H1 (cell line): ENCODE measurements at regions not wholly inside any gene's neighbourhood (a gene's known extent, or its start where the extent isn't known, plus 50 kb on each side); places are given as distances from the start of the nearest gene placed in this dataset.

ENCODE experiments used
- CTCF ChIA-PET: fragments of 300-600 bp; sonication (Branson Sonifier 250); formaldehyde crosslinking; loops from one replicate; lab custom pipeline; 2021; ENCODE audit not compliant: partially characterized antibody; lab: Charles Lee
- POLR2A ChIA-PET: fragments of 300-600 bp; sonication (Branson Sonifier 250); formaldehyde crosslinking; loops from one replicate; lab custom pipeline; 2021; ENCODE audit warnings: inconsistent platforms; ENCODE audit not compliant: partially characterized antibody; lab: Charles Lee
- DNase-seq, 2 experiments: peaks; one replicate each; pipeline versions ENCODE4 v3.0.0 to v3.0.0-alpha.2; 2010 to 2022; ENCODE audit warnings: low spot score in 2 of 2, low read depth in 1 of 2, mixed read lengths in 1 of 2
- FAIRE-seq: peaks from 2 replicates; lab custom pipeline; 2011; peaks lifted over from hg19 to GRCh38; lab: Jason Lieb, UNC
- H2AFZ ChIP-seq: 2 replicates; pipeline ENCODE4 v1.8.1; 2012; ENCODE audit warnings: low read length, inconsistent platforms
- H2AK5ac ChIP-seq: 2 replicates; pipeline ENCODE4 v1.6.1; 2013; ENCODE audit warnings: low read depth, low read length
- H2BK120ac ChIP-seq: replicated peaks from 2 replicates; pipeline ENCODE3; 2013; ENCODE audit warnings: low read depth, low read length, inconsistent platforms
- H2BK12ac ChIP-seq: 2 replicates; pipeline ENCODE4 v1.6.1; 2013; ENCODE audit warnings: low read depth, low read length
- H2BK15ac ChIP-seq: 2 replicates; pipeline ENCODE4 v1.6.1; 2013; ENCODE audit warnings: low read length
- H2BK20ac ChIP-seq: 2 replicates; pipeline ENCODE4 v1.6.1; 2013; ENCODE audit warnings: low read length
- H2BK5ac ChIP-seq: 2 replicates; pipeline ENCODE4 v1.6.1; 2013; ENCODE audit warnings: low read depth, low read length
- H3K14ac ChIP-seq: 2 replicates; pipeline ENCODE4 v1.6.1; 2013; ENCODE audit warnings: inconsistent platforms; ENCODE audit not compliant: insufficient read length
- H3K18ac ChIP-seq: 2 replicates; pipeline ENCODE4 v1.6.1; 2013; ENCODE audit warnings: low read length; ENCODE audit errors: extremely low read depth
- H3K23ac ChIP-seq: 2 replicates; pipeline ENCODE4 v1.6.1; 2013; ENCODE audit warnings: inconsistent platforms; ENCODE audit not compliant: insufficient read length
- H3K23me2 ChIP-seq: 2 replicates; pipeline ENCODE4 v1.6.1; 2013; ENCODE audit warnings: low read depth, low read length
- H3K27ac ChIP-seq: 2 replicates; pipeline ENCODE4 v1.6.1; 2011; ENCODE audit warnings: low read depth, low read length, inconsistent platforms
- H3K27me3 ChIP-seq, 4 experiments: replicated peaks in 1 of 4; 1 replicate in 1 of 4; 2 replicates in 3 of 4; pipeline versions ENCODE4 v1.6.1 to v1.8.1; 2011 to 2013; ENCODE audit warnings: low read length in 3 of 4, mild to moderate bottlenecking in 3 of 4, inconsistent platforms in 2 of 4, mixed read lengths in 2 of 4, moderate library complexity in 1 of 4; ENCODE audit not compliant: control insufficient read depth in 3 of 4, insufficient read depth in 3 of 4; ENCODE audit errors: extremely low read depth in 1 of 4
- H3K36me3 ChIP-seq, 4 experiments: 2 replicates each; pipeline versions ENCODE4 v1.6.1 to v1.8.1; 2011 to 2013; ENCODE audit warnings: mild to moderate bottlenecking in 4 of 4, low read length in 3 of 4, moderate library complexity in 2 of 4, control low read depth in 1 of 4, inconsistent platforms in 1 of 4; ENCODE audit not compliant: insufficient read depth in 4 of 4, control insufficient read depth in 2 of 4
- H3K4ac ChIP-seq: replicated peaks from 2 replicates; pipeline ENCODE3; 2013; ENCODE audit warnings: low read length, low read depth, mixed read lengths, inconsistent platforms; ENCODE audit not compliant: insufficient read length
- H3K4me1 ChIP-seq, 4 experiments: replicated peaks in 1 of 4; 1 replicate in 1 of 4; 2 replicates in 3 of 4; pipeline versions ENCODE4 v1.6.1 to v1.8.1; 2011 to 2013; ENCODE audit warnings: low read length in 3 of 4, inconsistent platforms in 2 of 4, mixed read lengths in 1 of 4; ENCODE audit not compliant: insufficient read depth in 4 of 4, control insufficient read depth in 3 of 4
- H3K4me2 ChIP-seq, 2 experiments: 2 replicates each; pipeline versions ENCODE4 v1.6.1 to v1.8.1; 2011 to 2013; ENCODE audit warnings: low read depth in 2 of 2, low read length in 2 of 2, control low read depth in 1 of 2, inconsistent platforms in 1 of 2, mild to moderate bottlenecking in 1 of 2; ENCODE audit not compliant: insufficient read depth in 1 of 2
- H3K4me3 ChIP-seq, 4 experiments: fragments of 200-600, 300-600 bp in 1 of 4; sonication (generic), shearing (Covaris generic), sonication (Bioruptor Twin) in 1 of 4; 2 replicates each; pipeline versions ENCODE4 v1.5.1 to v1.8.1; 2011 to 2016; ENCODE audit warnings: low read length in 4 of 4, low read depth in 3 of 4, control low read depth in 2 of 4, inconsistent platforms in 2 of 4, mild to moderate bottlenecking in 2 of 4, mixed read lengths in 1 of 4, moderate library complexity in 1 of 4; ENCODE audit not compliant: insufficient read depth in 2 of 4; ENCODE audit errors: extremely low read depth in 1 of 4
- H3K56ac ChIP-seq: replicated peaks from 2 replicates; pipeline ENCODE3; 2013; ENCODE audit warnings: low read depth, mild to moderate bottlenecking, mixed read lengths, low read length, inconsistent platforms; ENCODE audit not compliant: insufficient read length
- H3K79me1 ChIP-seq: 2 replicates; pipeline ENCODE4 v1.6.1; 2013; ENCODE audit warnings: low read depth, low read length, control low read depth
- H3K79me2 ChIP-seq, 2 experiments: 2 replicates each; pipeline versions ENCODE4 v1.6.1 to v1.8.1; 2012 to 2013; ENCODE audit warnings: low read length in 2 of 2, mild to moderate bottlenecking in 2 of 2, inconsistent platforms in 1 of 2; ENCODE audit not compliant: insufficient read depth in 2 of 2, control insufficient read depth in 1 of 2
- H3K9ac ChIP-seq, 4 experiments: replicated peaks in 1 of 4; 1 replicate in 1 of 4; 2 replicates in 3 of 4; pipeline versions ENCODE4 v1.6.1 to v1.8.1; 2011 to 2013; ENCODE audit warnings: low read depth in 3 of 4, low read length in 3 of 4, control low read depth in 2 of 4, mild to moderate bottlenecking in 2 of 4, moderate library complexity in 2 of 4, inconsistent platforms in 1 of 4; ENCODE audit errors: extremely low read depth in 1 of 4
- H3K9me3 ChIP-seq, 2 experiments: 2 replicates each; pipeline versions ENCODE4 v1.6.1 to v1.8.1; 2012 to 2013; ENCODE audit warnings: mild to moderate bottlenecking in 2 of 2, moderate library complexity in 2 of 2, control low read depth in 1 of 2, inconsistent platforms in 1 of 2, low read depth in 1 of 2, low read length in 1 of 2, mixed read lengths in 1 of 2; ENCODE audit not compliant: insufficient read depth in 2 of 2
- H4K20me1 ChIP-seq, 2 experiments: replicated peaks in 1 of 2; 2 replicates each; pipeline versions ENCODE3 to v1.8.1; 2011 to 2013; ENCODE audit warnings: inconsistent platforms in 2 of 2, low read length in 2 of 2, mild to moderate bottlenecking in 1 of 2; ENCODE audit not compliant: insufficient read depth in 2 of 2, control insufficient read depth in 1 of 2
- H4K5ac ChIP-seq: 2 replicates; pipeline ENCODE4 v1.6.1; 2013; ENCODE audit warnings: low read length, low read depth, mixed read lengths, inconsistent platforms; ENCODE audit not compliant: insufficient read length
- H4K8ac ChIP-seq: 2 replicates; pipeline ENCODE4 v1.8.0; 2013; ENCODE audit warnings: mild to moderate bottlenecking, moderate library complexity, low read length, inconsistent platforms; ENCODE audit not compliant: insufficient read depth; ENCODE audit errors: extremely low read depth
- H4K91ac ChIP-seq: replicated peaks from 2 replicates; pipeline ENCODE3; 2013; ENCODE audit warnings: low read length, mixed read lengths, inconsistent platforms; ENCODE audit not compliant: insufficient read length
- BACH1 ChIP-seq: IDR thresholded peaks from 2 replicates; pipeline ENCODE4 v1.6.1; 2012; ENCODE audit warnings: low read length, improper control_type of control experiment
- BCL11A ChIP-seq, 2 experiments: IDR thresholded peaks; one replicate each; pipeline ENCODE4 v1.6.1; 2011; ENCODE audit warnings: low read depth in 2 of 2, low read length in 2 of 2, mild to moderate bottlenecking in 2 of 2
- CREB1 ChIP-seq: IDR thresholded peaks from 2 replicates; pipeline ENCODE4 v1.6.1; 2012; ENCODE audit warnings: inconsistent platforms
- E2F6 ChIP-seq: IDR thresholded peaks from 2 replicates; pipeline ENCODE4 v1.6.1; 2012; ENCODE audit warnings: inconsistent platforms
- EP300 ChIP-seq, 2 experiments: IDR thresholded peaks; 1 replicate in 1 of 2; 2 replicates in 1 of 2; pipeline ENCODE4 v1.6.1; 2011 to 2012; ENCODE audit warnings: low read depth in 2 of 2, low read length in 2 of 2, mild to moderate bottlenecking in 2 of 2, borderline replicate concordance in 1 of 2, inconsistent platforms in 1 of 2, moderate library complexity in 1 of 2
- HDAC6 ChIP-seq: IDR thresholded peaks from one replicate; pipeline ENCODE4 v1.7.1; 2012; ENCODE audit warnings: low read depth, mild to moderate bottlenecking, inconsistent platforms, low read length, moderate library complexity
- JUN ChIP-seq: IDR thresholded peaks from 2 replicates; pipeline ENCODE4 v1.6.1; 2011; ENCODE audit warnings: low read depth, mild to moderate bottlenecking, improper control_type of control experiment, low read length
- JUND ChIP-seq: IDR thresholded peaks from 2 replicates; pipeline ENCODE4 v1.6.1; 2011; ENCODE audit warnings: mild to moderate bottlenecking, improper control_type of control experiment, low read length
- KDM4A ChIP-seq: IDR thresholded peaks from one replicate; pipeline ENCODE4 v1.7.1; 2012; ENCODE audit warnings: low read depth, mild to moderate bottlenecking, moderate library complexity, low read length, inconsistent platforms; ENCODE audit not compliant: severe bottlenecking
- NANOG ChIP-seq: IDR thresholded peaks from 2 replicates; pipeline ENCODE4 v1.6.1; 2011; ENCODE audit warnings: low read length, low read depth, mild to moderate bottlenecking, inconsistent platforms; ENCODE audit not compliant: insufficient read depth, poor library complexity, severe bottlenecking
- NRF1 ChIP-seq: IDR thresholded peaks from 2 replicates; pipeline ENCODE4 v1.6.1; 2011; ENCODE audit warnings: mild to moderate bottlenecking, low read depth, low read length, improper control_type of control experiment
- POLR2A ChIP-seq, 2 experiments: IDR thresholded peaks; 1 replicate in 1 of 2; 2 replicates in 1 of 2; pipeline ENCODE4 v1.6.1; 2011; ENCODE audit warnings: low read depth in 2 of 2, low read length in 2 of 2, mild to moderate bottlenecking in 2 of 2; ENCODE audit errors: control extremely low read depth in 1 of 2
- SRF ChIP-seq: IDR thresholded peaks from 2 replicates; pipeline ENCODE4 v1.6.1; 2011; ENCODE audit warnings: mild to moderate bottlenecking, low read depth, low read length, moderate library complexity
- YY1 ChIP-seq: IDR thresholded peaks from 2 replicates; pipeline ENCODE4 v1.6.1; 2011; ENCODE audit warnings: low read depth, mild to moderate bottlenecking, low read length
- WGBS, 2 experiments: shearing (Covaris generic) in 1 of 2; methylation state at CpG; one replicate each; pipeline versions ENCODE4 v1.1.6 to v1.1.7; 2013 to 2015; ENCODE audit warnings: low lambda C conversion rate in 2 of 2, mixed read lengths in 2 of 2, inconsistent platforms in 1 of 2, low coverage in 1 of 2, missing lambda C conversion rate in 1 of 2; ENCODE audit not compliant: insufficient replicate concordance in 2 of 2, insufficient coverage in 1 of 2, insufficient read length in 1 of 2; ENCODE audit errors: extremely low coverage in 1 of 2, missing lambda C conversion rate in 1 of 2; 5-methylcytosine and 5-hydroxymethylcytosine counted together

GRCh38 chr12:19908830-19909229, 459.5 kb upstream of the PDE3A start:
- FAIRE-seq, result no peak
- no peak for TF ChIP-seq JUN
- no peak for TF ChIP-seq YY1
- no peak for TF ChIP-seq BACH1
- no peak for TF ChIP-seq SRF
- TF ChIP-seq NANOG, result no peak
- no peak for TF ChIP-seq KDM4A
- no peak for TF ChIP-seq E2F6
- no peak for TF ChIP-seq CREB1
- TF ChIP-seq EP300 (IDR thresholded peaks at IDR 0.05; ENCODE audit: borderline replicate concordance in 1 of 2, low read depth in 2 of 2, low read length in 2 of 2), result no peak
- no peak for TF ChIP-seq JUND
- TF ChIP-seq HDAC6, result no peak
- no peak for TF ChIP-seq BCL11A (IDR thresholded peaks at IDR 0.05; ENCODE audit: low read depth in 2 of 2, low read length in 2 of 2)
- no peak for TF ChIP-seq POLR2A (IDR thresholded peaks at IDR 0.05; ENCODE audit: control extremely low read depth in 1 of 2, low read depth in 2 of 2, low read length in 2 of 2)
- TF ChIP-seq NRF1, result no peak

More at GRCh38 chr12:19908830-19909229, 459.5 kb upstream of the PDE3A start:
- Histone ChIP-seq H3K4me1 (peaks cover 0 to 3% (median under 1%) of the 10 kb centered on the region in 4 experiments; a peak in 2 of 7 replicates), H4K5ac (no peak overlapping the region), H4K20me1 (no peaks in the 10 kb centered on the region), H3K56ac (no peak overlapping the region), H3K79me1 (no peaks in the 10 kb centered on the region), H2BK5ac (no peak overlapping the region), H3K36me3 (no peaks in the 10 kb centered on the region), H2AFZ (no peak overlapping the region), H2BK15ac (no peak overlapping the region), H3K9me3 (no peaks in the 10 kb centered on the region), H3K14ac (no peak overlapping the region), H3K4me3 (no peak overlapping the region), H2AK5ac (no peak overlapping the region), H3K27ac (no peak overlapping the region), H2BK12ac (no peak overlapping the region), H3K4ac (no peak overlapping the region), H2BK120ac (no peak overlapping the region), H3K18ac (no peak overlapping the region), H4K8ac (no peak overlapping the region), H3K9ac (no peak overlapping the region), H2BK20ac (no peak overlapping the region), H4K91ac (no peak overlapping the region), H3K4me2 (no peak overlapping the region), H3K79me2 (no peaks in the 10 kb centered on the region), H3K27me3 (no peaks in the 10 kb centered on the region; a peak in 1 of 7 replicates), H3K23me2 (no peaks in the 10 kb centered on the region), H3K23ac (no peak overlapping the region)
- ChIA-PET POLR2A (no interaction called here), CTCF (no interaction called here)
- no peak for DNase-seq
- 81% methylated on average over 3 of the region's 3 CpGs; no CpG with 5 or more reads in 1 of the 2 experiments for WGBS, 2 experiments
